Upper lobe of left lung (tissue), 6 donors: ENCODE measurements at regions not wholly inside any gene's neighbourhood (a gene's known extent, or its start where the extent isn't known, plus 50 kb on each side); places are given as distances from the start of the nearest gene placed in this dataset.
"Not testable (repeated sequence)": the region's sequence is repeated elsewhere in the genome, so short reads cannot be mapped to it uniquely, and the experiment has no call there.

ENCODE experiments used
- ATAC-seq, 2 donors: fragments of 200-7000 bp; cut with Tn5 transposase; one replicate each; pipeline ENCODE4 v1.9.1; 2022; ENCODE audit warnings: mild to moderate bottlenecking in 2 of 2, moderate library complexity in 2 of 2; ENCODE audit not compliant: low FRiP score in 2 of 2
- DNase-seq, 2 donors: peaks; one replicate each; pipeline ENCODE4 v3.0.0-alpha.2; 2019 to 2020
- H3K27ac ChIP-seq, 4 donors: fragments of 200-600 bp; sonication (generic); one replicate each; pipeline ENCODE4 v1.5.1; 2016 to 2019
- H3K27me3 ChIP-seq, 4 donors: fragments of 200-600 bp; sonication (generic); one replicate each; pipeline ENCODE4 v1.5.1; 2017 to 2019
- H3K36me3 ChIP-seq, 4 donors: fragments of 200-600 bp; sonication (generic); one replicate each; pipeline ENCODE4 v1.5.1; 2016 to 2019
- H3K4me1 ChIP-seq, 4 donors: fragments of 200-600 bp; sonication (generic); one replicate each; pipeline ENCODE4 v1.5.1; 2018 to 2019
- H3K4me3 ChIP-seq, 4 donors: fragments of 200-600 bp; sonication (generic); one replicate each; pipeline ENCODE4 v1.5.1; 2017 to 2019; ENCODE audit warnings: mild to moderate bottlenecking in 2 of 4, moderate library complexity in 1 of 4
- H3K9me3 ChIP-seq, 4 donors: fragments of 200-600 bp; sonication (generic); one replicate each; pipeline ENCODE4 v1.5.1; 2018 to 2019
- EP300 ChIP-seq, 4 donors: sonication (generic); formaldehyde crosslinking; IDR thresholded peaks; one replicate each; pipeline ENCODE4 v1.5.1; 2017; ENCODE audit warnings: antibody characterized with exemption in 4 of 4, control low read depth in 2 of 4
- POLR2A ChIP-seq, 4 donors: fragments of 450-650 bp; IDR thresholded peaks; one replicate each; pipeline ENCODE4 v1.5.1; 2016 to 2017; ENCODE audit warnings: antibody characterized with exemption in 4 of 4, mild to moderate bottlenecking in 2 of 4
- POLR2AphosphoS5 ChIP-seq, 2 donors: sonication (generic); formaldehyde crosslinking; IDR thresholded peaks; one replicate each; pipeline ENCODE4 v1.5.1; 2017; ENCODE audit warnings: antibody characterized with exemption in 2 of 2
- WGBS, 2 donors: methylation state at CpG; one replicate each; pipeline ENCODE4 v1.1.5; 2017 to 2018; 5-methylcytosine and 5-hydroxymethylcytosine counted together
- TF ChIP-seq, protein P1 (sequence below), 6 experiments: fragments of 450-650 bp in 4 of 6; fragments of 200-600 bp in 2 of 6; sonication (generic) in 2 of 6; IDR thresholded peaks; one replicate each; pipeline ENCODE4 v1.5.1; 2016 to 2019; ENCODE audit warnings: antibody characterized with exemption in 6 of 6
- donor health status: DM: no; HTN: no; CAD: no; lungs with moderate emphysema.
- donor health status: DM: no; HTN: yes; CAD: no; lungs with severe emphysema.

DNA sequence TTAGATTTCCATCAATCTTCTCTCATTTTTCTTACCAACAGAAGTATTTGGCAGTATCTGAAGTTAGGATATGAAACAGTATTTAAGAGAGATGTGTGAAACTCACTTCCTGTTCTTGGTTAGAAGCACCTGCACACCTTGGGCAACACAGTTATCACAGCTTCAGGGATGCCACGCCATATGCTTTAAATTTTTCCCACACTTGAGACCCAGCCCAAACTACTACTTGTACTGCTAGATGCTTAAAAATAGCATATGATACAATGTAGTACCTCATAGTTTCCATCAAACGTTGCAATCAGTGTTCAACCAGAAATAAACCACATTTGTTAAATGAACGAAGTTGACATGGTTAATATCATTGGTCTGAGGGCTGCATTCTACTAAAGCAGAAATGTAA, 725.1 kb upstream of the FRG1 start:
- Histone ChIP-seq H3K4me3 (no peak overlapping the region), H3K4me1 (no peaks in the 10 kb centered on the region), H3K27ac (no peak overlapping the region), H3K36me3 (no peaks in the 10 kb centered on the region), H3K27me3 (no peaks in the 10 kb centered on the region), H3K9me3 (no peaks in the 10 kb centered on the region)
- TF ChIP-seq POLR2A (IDR thresholded peaks at IDR 0.05) (no peak), EP300 (IDR thresholded peaks at IDR 0.05) (no peak), POLR2AphosphoS5 (IDR thresholded peaks at IDR 0.05) (no peak)
- TF ChIP-seq, protein P1, sequence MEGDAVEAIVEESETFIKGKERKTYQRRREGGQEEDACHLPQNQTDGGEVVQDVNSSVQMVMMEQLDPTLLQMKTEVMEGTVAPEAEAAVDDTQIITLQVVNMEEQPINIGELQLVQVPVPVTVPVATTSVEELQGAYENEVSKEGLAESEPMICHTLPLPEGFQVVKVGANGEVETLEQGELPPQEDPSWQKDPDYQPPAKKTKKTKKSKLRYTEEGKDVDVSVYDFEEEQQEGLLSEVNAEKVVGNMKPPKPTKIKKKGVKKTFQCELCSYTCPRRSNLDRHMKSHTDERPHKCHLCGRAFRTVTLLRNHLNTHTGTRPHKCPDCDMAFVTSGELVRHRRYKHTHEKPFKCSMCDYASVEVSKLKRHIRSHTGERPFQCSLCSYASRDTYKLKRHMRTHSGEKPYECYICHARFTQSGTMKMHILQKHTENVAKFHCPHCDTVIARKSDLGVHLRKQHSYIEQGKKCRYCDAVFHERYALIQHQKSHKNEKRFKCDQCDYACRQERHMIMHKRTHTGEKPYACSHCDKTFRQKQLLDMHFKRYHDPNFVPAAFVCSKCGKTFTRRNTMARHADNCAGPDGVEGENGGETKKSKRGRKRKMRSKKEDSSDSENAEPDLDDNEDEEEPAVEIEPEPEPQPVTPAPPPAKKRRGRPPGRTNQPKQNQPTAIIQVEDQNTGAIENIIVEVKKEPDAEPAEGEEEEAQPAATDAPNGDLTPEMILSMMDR (IDR thresholded peaks at IDR 0.05) = no peak
- ATAC-seq (no peak), DNase-seq (no peak)
- 67 to 76% methylated on average over 3 of the region's 3 CpGs for WGBS, 2 donors

DNA sequence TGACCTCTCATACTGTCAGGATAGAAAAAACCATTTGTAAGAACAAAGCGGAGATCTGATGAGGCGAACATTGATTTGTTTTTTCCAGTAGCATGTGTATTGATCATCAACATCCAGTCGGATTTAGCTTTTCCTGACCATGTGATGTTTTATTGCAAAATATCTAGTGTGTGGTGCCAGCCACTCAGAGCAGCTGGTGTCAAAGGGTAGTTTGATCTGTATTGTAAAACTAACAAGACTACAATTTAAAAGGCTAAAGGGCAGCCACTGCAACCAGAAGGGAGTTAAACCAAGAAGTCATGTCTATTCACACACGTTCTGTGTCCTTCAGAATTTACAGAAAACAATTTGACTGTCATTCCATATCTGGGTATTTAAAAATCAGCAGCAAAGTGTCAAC, 719.0 kb upstream of the FRG1 start:
- Histone ChIP-seq H3K9me3 (no peaks in the 10 kb centered on the region), H3K27me3 (no peaks in the 10 kb centered on the region), H3K4me3 (no peak overlapping the region), H3K4me1 (no peaks in the 10 kb centered on the region), H3K27ac (no peak overlapping the region), H3K36me3 (no peaks in the 10 kb centered on the region)
- DNase-seq (no peak), ATAC-seq (no peak)
- WGBS, 2 donors = 71 to 75% methylated on average over 4 of the region's 4 CpGs
- TF ChIP-seq, protein P1 (IDR thresholded peaks at IDR 0.05) = no peak
- TF ChIP-seq POLR2AphosphoS5 (IDR thresholded peaks at IDR 0.05) (no peak), EP300 (IDR thresholded peaks at IDR 0.05) (no peak), POLR2A (IDR thresholded peaks at IDR 0.05) (no peak)

DNA sequence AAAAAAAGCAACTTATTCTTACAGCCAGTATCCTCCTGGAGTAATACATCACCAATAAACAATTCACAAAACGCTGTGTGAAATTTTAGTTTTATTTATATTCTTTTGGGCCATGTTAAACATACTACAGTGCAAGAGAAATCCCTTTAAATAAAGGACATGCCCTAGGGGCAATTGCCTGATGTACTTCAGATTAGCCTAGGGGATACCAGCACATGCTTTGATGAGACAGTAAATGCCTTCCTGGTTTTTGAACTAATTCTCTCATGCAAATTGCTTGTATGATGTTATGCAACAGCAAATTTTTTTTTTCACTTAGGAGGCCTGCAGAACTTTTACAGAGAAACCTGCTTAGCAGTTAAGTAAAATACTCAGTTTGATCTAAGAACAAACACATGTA, 711.9 kb upstream of the FRG1 start:
- Histone ChIP-seq H3K27me3 (no peaks in the 10 kb centered on the region), H3K36me3 (no peaks in the 10 kb centered on the region), H3K27ac (no peak overlapping the region), H3K4me3 (no peak overlapping the region), H3K9me3 (no peaks in the 10 kb centered on the region), H3K4me1 (no peaks in the 10 kb centered on the region)
- DNase-seq = no peak
- 56 to 58% methylated on average over 1 of the region's 1 CpG for WGBS, 2 donors
- ATAC-seq = no peak
- TF ChIP-seq, protein P1 (IDR thresholded peaks at IDR 0.05) = no peak
- TF ChIP-seq POLR2AphosphoS5 (IDR thresholded peaks at IDR 0.05) (no peak), EP300 (IDR thresholded peaks at IDR 0.05) (no peak), POLR2A (IDR thresholded peaks at IDR 0.05) (no peak)

DNA sequence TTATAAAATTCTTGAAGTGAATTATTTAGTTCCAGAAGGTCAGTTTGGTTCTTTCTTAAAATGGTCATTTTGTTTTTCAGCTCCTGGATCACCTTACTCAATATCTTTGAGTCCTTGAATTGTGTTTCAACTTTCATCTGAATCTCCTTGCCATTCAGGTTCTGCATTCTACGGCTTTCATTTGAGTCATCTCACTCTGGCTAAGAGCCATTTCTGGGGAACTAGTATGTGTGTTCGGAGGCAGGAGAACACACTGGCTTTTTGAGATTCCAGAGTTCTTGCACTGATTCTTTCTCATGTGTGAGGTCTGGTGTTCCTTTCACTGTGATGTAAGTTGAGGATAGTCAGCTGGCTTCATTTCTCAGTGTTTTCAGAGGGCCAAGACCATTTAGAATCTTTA, 708.4 kb upstream of the FRG1 start:
- Histone ChIP-seq H3K36me3 (no peaks in the 10 kb centered on the region), H3K4me3 (no peak overlapping the region), H3K9me3 (peaks cover 0 to 6% (median 0%) of the 10 kb centered on the region in 4 donors), H3K27ac (no peak overlapping the region), H3K27me3 (no peaks in the 10 kb centered on the region), H3K4me1 (no peaks in the 10 kb centered on the region)
- ATAC-seq = no peak
- WGBS, 2 donors = 43 to 47% methylated on average over 2 of the region's 2 CpGs
- TF ChIP-seq EP300 (IDR thresholded peaks at IDR 0.05) (no peak), POLR2AphosphoS5 (IDR thresholded peaks at IDR 0.05) (no peak)
- no peak for DNase-seq

DNA sequence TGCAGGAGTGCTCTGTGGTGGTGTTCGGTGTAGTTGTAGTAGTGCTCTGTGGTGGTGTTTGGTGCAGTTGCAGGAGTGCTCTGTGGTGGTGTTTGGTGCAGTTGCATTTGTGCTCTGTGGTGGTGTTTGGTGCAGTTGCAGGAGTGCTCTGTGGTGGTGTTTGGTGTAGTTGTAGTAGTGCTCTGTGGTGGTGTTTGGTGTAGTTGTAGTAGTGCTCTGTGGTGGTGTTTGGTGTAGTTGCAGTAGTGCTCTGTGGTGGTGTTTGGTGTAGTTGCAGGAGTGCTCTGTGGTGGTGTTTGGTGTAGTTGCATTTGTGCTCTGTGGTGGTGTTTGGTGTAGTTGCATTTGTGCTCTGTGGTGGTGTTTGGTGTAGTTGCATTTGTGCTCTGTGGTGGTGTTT, 706.9 kb upstream of the FRG1 start:
- not testable (repeated sequence) for H3K4me1 ChIP-seq, DNase-seq, ATAC-seq, H3K36me3 ChIP-seq, H3K4me3 ChIP-seq, H3K27ac ChIP-seq, H3K9me3 ChIP-seq, H3K27me3 ChIP-seq
- no CpG with 5 or more reads among the region's 1 CpG for WGBS, 2 donors

DNA sequence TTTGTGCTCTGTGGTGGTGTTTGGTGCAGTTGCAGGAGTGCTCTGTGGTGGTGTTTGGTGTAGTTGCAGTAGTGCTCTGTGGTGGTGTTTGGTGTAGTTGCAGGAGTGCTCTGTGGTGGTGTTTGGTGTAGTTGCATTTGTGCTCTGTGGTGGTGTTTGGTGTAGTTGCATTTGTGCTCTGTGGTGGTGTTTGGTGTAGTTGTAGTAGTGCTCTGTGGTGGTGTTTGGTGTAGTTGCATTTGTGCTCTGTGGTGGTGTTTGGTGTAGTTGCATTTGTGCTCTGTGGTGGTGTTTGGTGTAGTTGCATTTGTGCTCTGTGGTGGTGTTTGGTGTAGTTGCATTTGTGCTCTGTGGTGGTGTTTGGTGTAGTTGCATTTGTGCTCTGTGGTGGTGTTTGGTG, 705.7 kb upstream of the FRG1 start:
- DNase-seq, ATAC-seq: not testable (repeated sequence)

More for the DNA sequence above, 705.7 kb upstream of the FRG1 start:
- H3K4me3 ChIP-seq, H3K27me3 ChIP-seq, H3K4me1 ChIP-seq, H3K9me3 ChIP-seq, H3K27ac ChIP-seq, H3K36me3 ChIP-seq: not testable (repeated sequence)
